Panc1 (cell line): ENCODE measurements at regions not wholly inside any gene's neighbourhood (a gene's known extent, or its start where the extent isn't known, plus 50 kb on each side); places are given as distances from the start of the nearest gene placed in this dataset.

ENCODE experiments used
- ATAC-seq: fragments of 200-7000 bp; cut with Tn5 transposase; 2 replicates; pipeline ENCODE4 v1.9.1; 2020; ENCODE audit warnings: mild to moderate bottlenecking, moderate library complexity
- BruUV-seq: library from RNA; stranded (reverse); fragments of 400-500 nt; replicated peaks from 2 replicates; lab custom pipeline; 2021; lab: Mats Ljungman, UMichigan
- CTCF ChIA-PET: fragments of 300-600 bp; sonication (Branson Sonifier 250); formaldehyde crosslinking; loops from one replicate; lab custom pipeline; 2022; ENCODE audit warnings: antibody characterized with exemption; lab: Charles Lee
- POLR2A ChIA-PET: fragments of 300-600 bp; sonication (Branson Sonifier 250); formaldehyde crosslinking; loops from one replicate; lab custom pipeline; 2022; ENCODE audit warnings: antibody characterized with exemption; lab: Charles Lee
- DNase-seq: peaks from one replicate; pipeline ENCODE4 v3.0.0-alpha.2; 2010; ENCODE audit warnings: low read depth, low spot score
- H3K27ac ChIP-seq: 2 replicates; pipeline ENCODE4 v1.5.1; 2011; ENCODE audit warnings: mild to moderate bottlenecking, low read length, inconsistent platforms
- H3K27me3 ChIP-seq: fragments of 200-500 bp; sonication (Bioruptor generic); 2 replicates; pipeline ENCODE4 v1.6.0; 2014; ENCODE audit warnings: low read length, inconsistent platforms; ENCODE audit not compliant: control insufficient read depth, insufficient read depth
- H3K36me3 ChIP-seq: fragments of 200-500 bp; sonication (Bioruptor generic); 2 replicates; pipeline ENCODE4 v1.5.1; 2014; ENCODE audit warnings: inconsistent platforms, mild to moderate bottlenecking, low read length, moderate library complexity; ENCODE audit not compliant: control insufficient read depth, insufficient read depth
- H3K4me1 ChIP-seq: 2 replicates; pipeline ENCODE4 v1.5.1; 2011; ENCODE audit warnings: inconsistent platforms, mild to moderate bottlenecking, low read length, moderate library complexity; ENCODE audit not compliant: control insufficient read depth, insufficient read depth
- H3K4me3 ChIP-seq, 2 experiments: 2 replicates each; pipeline ENCODE4 v1.5.1; 2011 to 2012; ENCODE audit warnings: low read depth in 2 of 2, low read length in 2 of 2, mild to moderate bottlenecking in 2 of 2, inconsistent platforms in 1 of 2, moderate library complexity in 1 of 2
- H3K9me3 ChIP-seq: fragments of 200-500 bp; sonication (Bioruptor generic); 2 replicates; pipeline ENCODE4 v1.5.1; 2014; ENCODE audit warnings: low read depth, mild to moderate bottlenecking, inconsistent platforms, low read length, moderate library complexity; ENCODE audit not compliant: control insufficient read depth, insufficient read depth
- CTCF ChIP-seq: fragments of 450-650 bp; IDR thresholded peaks from 2 replicates; pipeline ENCODE4 v1.5.1; 2017; ENCODE audit warnings: mild to moderate bottlenecking
- POLR2AphosphoS5 ChIP-seq: IDR thresholded peaks from 2 replicates; pipeline ENCODE4 v1.6.1; 2012; ENCODE audit warnings: mild to moderate bottlenecking, low read depth, low read length, moderate library complexity
- SIN3A ChIP-seq: IDR thresholded peaks from 2 replicates; pipeline ENCODE4 v1.6.1; 2012; ENCODE audit warnings: low read depth, mild to moderate bottlenecking, low read length, moderate library complexity, borderline replicate concordance; ENCODE audit not compliant: insufficient read depth
- TCF7L2 ChIP-seq: IDR thresholded peaks from 2 replicates; pipeline ENCODE4 v1.6.1; 2011; ENCODE audit warnings: mild to moderate bottlenecking, low read depth, low read length, inconsistent platforms
- in situ Hi-C: cut with HindIII; loops from 2 replicates; pipeline ENCODE4 v1.10.0; 2016; ENCODE audit warnings: low sequenced_read_pairs, low pct_unique_long_range_greater_than_20kb
- intact Hi-C: fragments of 100-400 bp; cut with micrococcal nuclease; formaldehyde crosslinking; loops from one replicate; pipeline ENCODE4 v1.10.0; 2022; ENCODE audit not compliant: unreplicated experiment
- TF ChIP-seq, protein P1 (sequence below), 2 experiments: IDR thresholded peaks; 2 replicates each; pipeline ENCODE4 v1.6.1; 2011 to 2012; ENCODE audit warnings: low read depth in 2 of 2, control low read depth in 1 of 2, low read length in 1 of 2, mild to moderate bottlenecking in 1 of 2, moderate library complexity in 1 of 2; ENCODE audit not compliant: insufficient read depth in 1 of 2

- CTCF ChIA-PET = no interaction called here
- no peak overlapping the region for H3K27ac ChIP-seq
- H3K27me3 ChIP-seq = no peaks in the 10 kb centered on the region
- TF ChIP-seq CTCF (no peak), TCF7L2 (no peak), SIN3A (no peak), POLR2AphosphoS5 (no peak)
- TF ChIP-seq, protein P1, sequence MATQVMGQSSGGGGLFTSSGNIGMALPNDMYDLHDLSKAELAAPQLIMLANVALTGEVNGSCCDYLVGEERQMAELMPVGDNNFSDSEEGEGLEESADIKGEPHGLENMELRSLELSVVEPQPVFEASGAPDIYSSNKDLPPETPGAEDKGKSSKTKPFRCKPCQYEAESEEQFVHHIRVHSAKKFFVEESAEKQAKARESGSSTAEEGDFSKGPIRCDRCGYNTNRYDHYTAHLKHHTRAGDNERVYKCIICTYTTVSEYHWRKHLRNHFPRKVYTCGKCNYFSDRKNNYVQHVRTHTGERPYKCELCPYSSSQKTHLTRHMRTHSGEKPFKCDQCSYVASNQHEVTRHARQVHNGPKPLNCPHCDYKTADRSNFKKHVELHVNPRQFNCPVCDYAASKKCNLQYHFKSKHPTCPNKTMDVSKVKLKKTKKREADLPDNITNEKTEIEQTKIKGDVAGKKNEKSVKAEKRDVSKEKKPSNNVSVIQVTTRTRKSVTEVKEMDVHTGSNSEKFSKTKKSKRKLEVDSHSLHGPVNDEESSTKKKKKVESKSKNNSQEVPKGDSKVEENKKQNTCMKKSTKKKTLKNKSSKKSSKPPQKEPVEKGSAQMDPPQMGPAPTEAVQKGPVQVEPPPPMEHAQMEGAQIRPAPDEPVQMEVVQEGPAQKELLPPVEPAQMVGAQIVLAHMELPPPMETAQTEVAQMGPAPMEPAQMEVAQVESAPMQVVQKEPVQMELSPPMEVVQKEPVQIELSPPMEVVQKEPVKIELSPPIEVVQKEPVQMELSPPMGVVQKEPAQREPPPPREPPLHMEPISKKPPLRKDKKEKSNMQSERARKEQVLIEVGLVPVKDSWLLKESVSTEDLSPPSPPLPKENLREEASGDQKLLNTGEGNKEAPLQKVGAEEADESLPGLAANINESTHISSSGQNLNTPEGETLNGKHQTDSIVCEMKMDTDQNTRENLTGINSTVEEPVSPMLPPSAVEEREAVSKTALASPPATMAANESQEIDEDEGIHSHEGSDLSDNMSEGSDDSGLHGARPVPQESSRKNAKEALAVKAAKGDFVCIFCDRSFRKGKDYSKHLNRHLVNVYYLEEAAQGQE (IDR thresholded peaks at IDR 0.05; ENCODE audit: insufficient read depth in 1 of 2, low read depth in 2 of 2, low read length in 1 of 2) = no peak
- ATAC-seq (no peak), DNase-seq (no peak)
- H3K9me3 ChIP-seq = no peaks in the 10 kb centered on the region
- H3K4me1 ChIP-seq = no peaks in the 10 kb centered on the region
- POLR2A ChIA-PET = no interaction called here
- no peaks in the 10 kb centered on the region for H3K36me3 ChIP-seq
- in situ Hi-C loops = no loop called here
- no peak overlapping the region for H3K4me3 ChIP-seq
- no TSS peak for BruUV-seq
- intact Hi-C loops = no loop called here
Observed at GRCh38 chr1:172960454-172961208, 90.1 kb downstream of the TNFSF18 start.

DNA sequence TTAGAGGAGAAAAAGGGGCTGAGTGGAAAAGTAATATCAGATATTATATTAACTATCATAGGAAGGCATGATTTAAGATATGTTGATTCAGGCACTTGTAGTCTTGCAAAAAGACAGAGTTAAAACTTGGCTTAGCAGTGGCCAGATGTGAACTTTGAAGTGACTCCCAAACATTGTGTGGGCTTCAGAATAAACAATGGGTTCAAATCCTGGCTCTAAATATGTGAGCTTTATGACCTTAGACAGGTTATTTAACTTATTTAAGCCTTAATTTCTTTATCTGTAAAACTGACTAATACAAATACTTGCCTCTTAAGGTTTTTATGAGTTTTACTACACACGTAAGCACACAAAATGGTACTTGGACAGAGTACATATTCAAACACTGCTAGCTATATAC is 85.9 kb downstream of the TNFSF18 start:
- TF ChIP-seq POLR2AphosphoS5 = no peak
- TF ChIP-seq SIN3A = no peak
- TF ChIP-seq, protein P1 (IDR thresholded peaks at IDR 0.05; ENCODE audit: insufficient read depth in 1 of 2, low read depth in 2 of 2, low read length in 1 of 2) = no peak
- TF ChIP-seq TCF7L2 = no peak
- TF ChIP-seq CTCF = no peak
- POLR2A ChIA-PET = no interaction called here
- DNase-seq = no peak

More for the DNA sequence above, 85.9 kb downstream of the TNFSF18 start:
- Histone ChIP-seq H3K36me3 (no peaks in the 10 kb centered on the region), H3K27ac (no peak overlapping the region), H3K4me3 (no peak overlapping the region), H3K27me3 (no peaks in the 10 kb centered on the region), H3K4me1 (no peaks in the 10 kb centered on the region), H3K9me3 (no peaks in the 10 kb centered on the region)
- ATAC-seq = no peak
- BruUV-seq = no TSS peak
- in situ Hi-C loops = no loop called here
- CTCF ChIA-PET = no interaction called here
- intact Hi-C loops = no loop called here
